GM12873 (cell line): ENCODE measurements at regions not wholly inside any gene's neighbourhood (a gene's known extent, or its start where the extent isn't known, plus 50 kb on each side); places are given as distances from the start of the nearest gene placed in this dataset.

Experiments
- CTCF ChIP-seq: IDR thresholded peaks from 2 replicates; pipeline ENCODE4 v1.5.1; 2012; ENCODE audit warnings: low read depth, mild to moderate bottlenecking, moderate library complexity, low read length, control low read depth; ENCODE audit not compliant: insufficient read depth; ENCODE audit errors: missing control alignments

DNA sequence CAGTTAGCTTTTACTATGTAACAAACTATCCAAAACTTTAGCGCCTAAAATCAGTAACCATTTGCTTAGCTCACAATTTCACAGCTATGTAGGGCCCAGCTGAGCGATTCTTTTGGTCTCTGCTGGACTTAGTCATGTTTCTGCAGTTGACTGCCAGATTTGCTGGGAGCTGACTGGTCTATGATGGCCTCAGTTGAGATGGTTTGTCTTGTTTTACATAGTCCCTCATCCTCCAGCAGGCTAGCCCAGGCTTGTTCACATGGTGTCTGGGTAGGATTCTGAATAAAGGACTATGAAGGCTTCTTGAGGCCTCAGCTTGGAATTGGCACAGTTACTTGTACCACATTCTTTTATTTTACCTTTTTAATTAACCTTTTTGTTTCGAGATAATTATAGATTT, 247.8 kb upstream of the CHD6 start:
- TF ChIP-seq CTCF = no peak

- TF ChIP-seq CTCF = no peak
These were observed 244.3 kb upstream of the CHD6 start for GRCh38 chr20:41862476-41862875.

DNA sequence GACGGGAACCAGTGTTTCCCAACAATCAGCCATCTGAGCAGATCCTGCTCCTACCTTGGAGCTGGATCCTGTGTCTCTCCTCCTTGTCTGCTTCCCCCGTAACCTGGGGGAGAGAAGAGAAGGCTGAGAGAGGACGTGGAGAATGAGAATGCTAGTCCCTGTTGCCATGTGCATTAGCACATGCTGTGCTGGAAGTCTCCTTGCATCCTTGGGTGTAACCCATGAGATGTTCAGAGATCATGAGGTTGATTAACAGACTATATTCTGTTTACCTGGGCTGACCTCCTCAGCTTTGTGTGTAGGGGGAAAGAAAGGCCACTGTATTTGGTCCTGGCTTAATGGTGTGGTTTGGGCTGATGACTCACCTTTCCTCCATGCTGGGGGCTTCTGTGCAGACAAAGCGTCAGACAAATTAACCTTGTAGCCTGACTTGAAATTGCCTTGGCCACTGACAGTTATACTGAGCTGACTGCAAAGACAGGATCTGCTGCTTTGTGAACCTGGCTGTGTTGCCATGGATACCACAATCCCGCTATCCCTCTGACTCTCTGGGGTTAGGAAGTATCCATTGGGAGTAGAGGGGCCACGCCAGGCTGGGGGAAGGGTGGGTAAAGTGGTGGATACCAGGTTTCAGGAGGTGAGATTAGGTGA, 243.7 kb upstream of the CHD6 start:
- no peak for TF ChIP-seq CTCF

DNA sequence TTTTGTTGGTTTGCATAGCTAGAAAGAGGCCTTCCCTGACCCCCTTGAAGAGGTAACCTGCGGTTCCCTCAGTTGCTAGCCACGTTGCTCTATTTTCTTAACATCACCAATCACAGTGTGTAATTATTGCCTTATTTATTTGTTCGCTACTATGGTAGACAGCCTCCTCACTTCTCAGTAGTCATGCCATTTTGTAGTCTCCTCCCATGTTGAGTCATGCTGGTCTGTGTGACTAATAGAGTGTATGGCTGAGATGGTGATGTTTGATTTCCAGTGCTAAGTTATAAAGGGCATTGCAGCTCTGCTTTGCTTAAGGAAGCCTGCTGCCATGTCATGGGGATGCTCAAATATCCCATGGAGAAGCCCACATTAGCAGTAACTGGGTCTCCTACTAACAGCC, 236.6 kb upstream of the CHD6 start:
- no peak for TF ChIP-seq CTCF

DNA sequence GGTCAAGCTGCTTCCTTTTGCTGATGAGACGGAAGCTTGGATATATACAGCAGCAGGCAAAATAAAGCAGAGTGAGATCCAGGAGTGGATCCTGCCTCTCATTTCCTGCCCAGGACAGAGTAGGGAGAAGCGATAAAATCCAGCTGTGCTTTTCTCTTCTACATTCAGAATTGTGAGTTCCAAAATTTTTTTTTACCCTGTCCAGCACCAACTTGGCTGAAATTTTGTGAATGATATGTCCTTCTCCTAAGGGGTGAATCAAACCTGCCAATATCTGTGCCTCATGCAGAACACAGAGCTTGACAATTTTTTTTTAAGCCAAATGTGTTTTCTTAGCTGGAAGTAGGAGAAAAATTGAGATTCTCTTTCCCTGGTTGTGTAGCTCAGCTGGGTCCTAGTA, 235.6 kb upstream of the CHD6 start:
- TF ChIP-seq CTCF = no peak

GRCh38 chr20:41848180-41848579, 230.0 kb upstream of the CHD6 start:
- no peak for TF ChIP-seq CTCF

GRCh38 chr20:41837669-41838224, 219.6 kb upstream of the CHD6 start:
- no peak for TF ChIP-seq CTCF
